ENCODE measurements at regions not wholly inside any gene's neighbourhood (a gene's known extent, or its start where the extent isn't known, plus 50 kb on each side); places are given as distances from the start of the nearest gene placed in this dataset.

DNA sequence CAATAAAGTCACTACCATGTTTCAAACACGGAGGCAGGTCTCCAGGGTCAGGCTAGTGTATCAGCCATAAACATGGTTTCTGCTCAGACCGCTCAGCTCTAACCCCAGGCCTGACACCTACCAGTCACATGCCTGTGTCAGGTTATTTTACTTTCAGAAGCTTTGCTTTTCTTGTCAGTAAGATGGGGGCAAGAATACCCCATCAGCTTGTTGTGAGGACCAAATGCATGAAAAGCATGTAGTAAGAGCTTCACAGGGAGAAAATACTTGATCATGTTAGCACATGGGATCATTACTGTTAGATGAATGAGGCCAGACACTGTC is 65.2 kb upstream of the PIM1 start:
- TF ChIP-seq, protein P1, sequence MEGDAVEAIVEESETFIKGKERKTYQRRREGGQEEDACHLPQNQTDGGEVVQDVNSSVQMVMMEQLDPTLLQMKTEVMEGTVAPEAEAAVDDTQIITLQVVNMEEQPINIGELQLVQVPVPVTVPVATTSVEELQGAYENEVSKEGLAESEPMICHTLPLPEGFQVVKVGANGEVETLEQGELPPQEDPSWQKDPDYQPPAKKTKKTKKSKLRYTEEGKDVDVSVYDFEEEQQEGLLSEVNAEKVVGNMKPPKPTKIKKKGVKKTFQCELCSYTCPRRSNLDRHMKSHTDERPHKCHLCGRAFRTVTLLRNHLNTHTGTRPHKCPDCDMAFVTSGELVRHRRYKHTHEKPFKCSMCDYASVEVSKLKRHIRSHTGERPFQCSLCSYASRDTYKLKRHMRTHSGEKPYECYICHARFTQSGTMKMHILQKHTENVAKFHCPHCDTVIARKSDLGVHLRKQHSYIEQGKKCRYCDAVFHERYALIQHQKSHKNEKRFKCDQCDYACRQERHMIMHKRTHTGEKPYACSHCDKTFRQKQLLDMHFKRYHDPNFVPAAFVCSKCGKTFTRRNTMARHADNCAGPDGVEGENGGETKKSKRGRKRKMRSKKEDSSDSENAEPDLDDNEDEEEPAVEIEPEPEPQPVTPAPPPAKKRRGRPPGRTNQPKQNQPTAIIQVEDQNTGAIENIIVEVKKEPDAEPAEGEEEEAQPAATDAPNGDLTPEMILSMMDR (IDR thresholded peaks at IDR 0.05; ENCODE audit: low read depth, low read length, poor library complexity, severe bottlenecking), result no peak
- no peak for TF ChIP-seq EZH2phosphoT487 (IDR thresholded peaks at IDR 0.05; ENCODE audit: borderline replicate concordance, low read length)

Data from DOHH2 (cell line).